H9 (cell line): ENCODE measurements at regions not wholly inside any gene's neighbourhood (a gene's known extent, or its start where the extent isn't known, plus 50 kb on each side); places are given as distances from the start of the nearest gene placed in this dataset.

ENCODE experiments used
- DNase-seq: peaks from one replicate; pipeline ENCODE4 v3.0.0-alpha.2; 2017
- H2AFZ ChIP-seq: one replicate; pipeline ENCODE4 v1.6.1; 2013; ENCODE audit warnings: mild to moderate bottlenecking, low read length, control low read depth, moderate library complexity
- H2AK5ac ChIP-seq: 2 replicates; pipeline ENCODE4 v1.6.1; 2013; ENCODE audit warnings: low read length, control low read depth, mixed read lengths; ENCODE audit not compliant: insufficient read length
- H2BK120ac ChIP-seq: one replicate; pipeline ENCODE4 v1.6.1; 2013; ENCODE audit warnings: low read depth, mild to moderate bottlenecking, low read length, control low read depth, inconsistent platforms; ENCODE audit not compliant: poor library complexity, severe bottlenecking
- H2BK12ac ChIP-seq: 2 replicates; pipeline ENCODE4 v1.6.1; 2013; ENCODE audit warnings: low read length, control low read depth, mixed read lengths, low read depth; ENCODE audit not compliant: insufficient read length
- H2BK15ac ChIP-seq: 2 replicates; pipeline ENCODE4 v1.6.1; 2013; ENCODE audit warnings: low read depth, low read length, control low read depth
- H2BK20ac ChIP-seq: one replicate; pipeline ENCODE4 v1.6.1; 2013; ENCODE audit warnings: low read depth, mild to moderate bottlenecking, low read length, control low read depth, inconsistent platforms; ENCODE audit not compliant: poor library complexity, severe bottlenecking
- H2BK5ac ChIP-seq: 2 replicates; pipeline ENCODE4 v1.6.1; 2013; ENCODE audit warnings: low read length, control low read depth, mixed read lengths; ENCODE audit not compliant: insufficient read length
- H3K14ac ChIP-seq: 2 replicates; pipeline ENCODE4 v1.6.1; 2013; ENCODE audit warnings: low read length, control low read depth; ENCODE audit not compliant: insufficient read depth
- H3K18ac ChIP-seq: 2 replicates; pipeline ENCODE4 v1.6.1; 2013; ENCODE audit warnings: low read depth, mild to moderate bottlenecking, mixed read lengths, low read length, control low read depth; ENCODE audit not compliant: insufficient read length
- H3K23ac ChIP-seq: 2 replicates; pipeline ENCODE4 v1.6.1; 2013; ENCODE audit warnings: low read length, control low read depth, mixed read lengths, low read depth; ENCODE audit not compliant: insufficient read length
- H3K23me2 ChIP-seq: 2 replicates; pipeline ENCODE4 v1.6.1; 2013; ENCODE audit warnings: low read depth, mild to moderate bottlenecking, mixed read lengths, low read length, control low read depth; ENCODE audit not compliant: insufficient read length, poor library complexity, severe bottlenecking
- H3K27ac ChIP-seq: 2 replicates; pipeline ENCODE4 v1.5.1; 2013; ENCODE audit warnings: low read length, control low read depth, mixed read lengths, low read depth; ENCODE audit not compliant: insufficient read length
- H3K27me3 ChIP-seq: 2 replicates; pipeline ENCODE4 v1.6.1; 2013; ENCODE audit warnings: low read length, control low read depth, inconsistent platforms; ENCODE audit not compliant: insufficient read depth
- H3K4ac ChIP-seq: 2 replicates; pipeline ENCODE4 v1.6.1; 2013; ENCODE audit warnings: low read depth, mild to moderate bottlenecking, control low read depth, inconsistent platforms, low read length, moderate library complexity
- H3K4me1 ChIP-seq: 2 replicates; pipeline ENCODE4 v1.6.1; 2013; ENCODE audit warnings: low read length, control low read depth, inconsistent platforms; ENCODE audit not compliant: insufficient read depth
- H3K4me2 ChIP-seq: 2 replicates; pipeline ENCODE4 v1.6.1; 2013; ENCODE audit warnings: low read length, control low read depth, mixed read lengths; ENCODE audit not compliant: insufficient read length, insufficient read depth
- H3K56ac ChIP-seq: 2 replicates; pipeline ENCODE4 v1.6.1; 2013; ENCODE audit warnings: low read depth, mild to moderate bottlenecking, mixed read lengths, low read length, control low read depth; ENCODE audit not compliant: insufficient read length
- H3K79me1 ChIP-seq: 2 replicates; pipeline ENCODE4 v1.6.1; 2013; ENCODE audit warnings: low read depth, mild to moderate bottlenecking, moderate library complexity, low read length, control low read depth, inconsistent platforms; ENCODE audit not compliant: insufficient read depth, poor library complexity, severe bottlenecking
- H3K79me2 ChIP-seq: 2 replicates; pipeline ENCODE4 v1.6.1; 2013; ENCODE audit warnings: low read length, control low read depth, inconsistent platforms; ENCODE audit not compliant: insufficient read depth
- H3K9ac ChIP-seq: 2 replicates; pipeline ENCODE4 v1.6.1; 2013; ENCODE audit warnings: low read length, control low read depth, mixed read lengths; ENCODE audit not compliant: insufficient read length; ENCODE audit errors: extremely low read depth
- H3K9me3 ChIP-seq: one replicate; pipeline ENCODE4 v1.6.1; 2013; ENCODE audit warnings: low read depth, low read length, inconsistent platforms; ENCODE audit not compliant: control insufficient read depth
- H3T11ph ChIP-seq: one replicate; pipeline ENCODE4 v1.6.1; 2013; ENCODE audit warnings: mild to moderate bottlenecking, low read length, control low read depth, inconsistent platforms
- H4K20me1 ChIP-seq: one replicate; pipeline ENCODE4 v1.6.1; 2013; ENCODE audit not compliant: control insufficient read depth, insufficient read length, insufficient read depth
- H4K5ac ChIP-seq: 2 replicates; pipeline ENCODE4 v1.6.1; 2013; ENCODE audit warnings: low read depth, mild to moderate bottlenecking, mixed read lengths, low read length, control low read depth; ENCODE audit not compliant: insufficient read length
- H4K8ac ChIP-seq: replicated peaks from 2 replicates; pipeline ENCODE4 v1.6.1; 2013; ENCODE audit warnings: low read length, control low read depth, mixed read lengths, low read depth; ENCODE audit not compliant: insufficient read length
- H4K91ac ChIP-seq: 2 replicates; pipeline ENCODE4 v1.6.1; 2013; ENCODE audit warnings: low read depth, mild to moderate bottlenecking, moderate library complexity, mixed read lengths, low read length, control low read depth; ENCODE audit not compliant: insufficient read length
- H3K27ac Mint-ChIP-seq, 3 experiments: 2 replicates in 2 of 3; 3 replicates in 1 of 3; pipeline ENCODE4 v1.8.0; 2020 to 2021; ENCODE audit warnings: mixed read lengths in 3 of 3, mild to moderate bottlenecking in 1 of 3, moderate library complexity in 1 of 3
- H3K27me3 Mint-ChIP-seq: 2 replicates; pipeline ENCODE4 v1.8.0; 2021; ENCODE audit warnings: low read depth, mild to moderate bottlenecking, moderate library complexity, mixed read lengths
- H3K36me3 Mint-ChIP-seq, 3 experiments: 2 replicates in 2 of 3; 3 replicates in 1 of 3; pipeline ENCODE4 v1.8.0; 2020 to 2021; ENCODE audit warnings: low read depth in 3 of 3, mixed read lengths in 3 of 3; ENCODE audit not compliant: insufficient read depth in 1 of 3
- H3K4me1 Mint-ChIP-seq, 2 experiments: 2 replicates each; pipeline ENCODE4 v1.8.0; 2020; ENCODE audit warnings: mixed read lengths in 2 of 2
- H3K4me3 Mint-ChIP-seq, 2 experiments: 2 replicates in 1 of 2; 3 replicates in 1 of 2; pipeline ENCODE4 v1.8.0; 2020 to 2021; ENCODE audit warnings: mild to moderate bottlenecking in 2 of 2, mixed read lengths in 2 of 2, moderate library complexity in 1 of 2
- H3K9me3 Mint-ChIP-seq, 2 experiments: 2 replicates in 1 of 2; 3 replicates in 1 of 2; pipeline ENCODE4 v1.8.0; 2020; ENCODE audit warnings: mild to moderate bottlenecking in 2 of 2, mixed read lengths in 2 of 2, moderate library complexity in 1 of 2
- CTCF ChIP-seq: fragments of 200-600 bp; sonication (generic); conservative IDR thresholded peaks from 3 replicates; pipeline ENCODE4 v1.8.0; 2021; ENCODE audit warnings: antibody characterized with exemption, mild to moderate bottlenecking
- WGBS: extraction: QIAGEN DNeasy Blood & Tissue Kit; methylation state at CpG from one replicate; pipeline ENCODE4 v1.1.7; 2013; ENCODE audit warnings: missing lambda C conversion rate, low lambda C conversion rate, mixed read lengths; ENCODE audit not compliant: insufficient read length; ENCODE audit errors: extremely low coverage; 5-methylcytosine and 5-hydroxymethylcytosine counted together

- DNase-seq: no peak
- TF ChIP-seq CTCF: no peak
- Histone ChIP-seq H2BK12ac (no peak overlapping the region), H2AFZ (no peak overlapping the region), H3K4ac (no peak overlapping the region), H3K56ac (no peak overlapping the region), H3K18ac (no peak overlapping the region), H2BK15ac (no peak overlapping the region), H2BK20ac (no peak overlapping the region), H3K4me2 (no peak overlapping the region), H2BK5ac (no peak overlapping the region), H3K9ac (no peak overlapping the region), H4K91ac (no peak overlapping the region), H3K14ac (no peak overlapping the region), H3K27me3 (no peaks in the 10 kb centered on the region), H3K23me2 (no peaks in the 10 kb centered on the region), H4K5ac (no peak overlapping the region), H4K8ac (no peak overlapping the region), H3K23ac (no peak overlapping the region), H3K9me3 (no peaks in the 10 kb centered on the region), H3K79me2 (no peaks in the 10 kb centered on the region), H2AK5ac (no peak overlapping the region), H3T11ph (no peak overlapping the region), H4K20me1 (no peaks in the 10 kb centered on the region), H2BK120ac (no peak overlapping the region), H3K27ac (no peak overlapping the region), H3K4me1 (no peaks in the 10 kb centered on the region), H3K79me1 (no peaks in the 10 kb centered on the region)
- no CpG with 5 or more reads among the region's 3 CpGs for WGBS
- H3K9me3 Mint-ChIP-seq: peaks cover 0 to 2% of the 10 kb centered on the region in 2 experiments; a peak in 2 of 5 replicates
- no peaks in the 10 kb centered on the region for H3K27me3 Mint-ChIP-seq
- H3K4me3 Mint-ChIP-seq: no peak overlapping the region
- no peak overlapping the region for H3K27ac Mint-ChIP-seq
- peaks cover 36 to 44% of the 10 kb centered on the region in 2 experiments for H3K4me1 Mint-ChIP-seq
- no peaks in the 10 kb centered on the region; a peak in 1 of 7 replicates for H3K36me3 Mint-ChIP-seq
Measured at GRCh38 chr3:65030847-65031463, 343.2 kb upstream of the ADAMTS9 start.
